Stimulated activated naive CD8-positive, alpha-beta T cell treated with anti-CD3 and anti-CD28 coated beads, Interleukin-15, Interleukin-2, amounts not matched to agents 100 U/mL and 50 U/mL, for 24 hours (primary cell): ENCODE measurements at regions not wholly inside any gene's neighbourhood (a gene's known extent, or its start where the extent isn't known, plus 50 kb on each side); places are given as distances from the start of the nearest gene placed in this dataset.

Source experiments
- ATAC-seq: fragments of 150-1000 bp; cut with Tn5 transposase; one replicate; pipeline ENCODE4 v1.10.0; 2021
- DNase-seq: peaks from one replicate; pipeline ENCODE4 v3.0.0; 2021

GRCh38 chr2:129767346-129768035 lies 212.0 kb upstream of the RAB6C start:
- ATAC-seq, result no peak

DNA sequence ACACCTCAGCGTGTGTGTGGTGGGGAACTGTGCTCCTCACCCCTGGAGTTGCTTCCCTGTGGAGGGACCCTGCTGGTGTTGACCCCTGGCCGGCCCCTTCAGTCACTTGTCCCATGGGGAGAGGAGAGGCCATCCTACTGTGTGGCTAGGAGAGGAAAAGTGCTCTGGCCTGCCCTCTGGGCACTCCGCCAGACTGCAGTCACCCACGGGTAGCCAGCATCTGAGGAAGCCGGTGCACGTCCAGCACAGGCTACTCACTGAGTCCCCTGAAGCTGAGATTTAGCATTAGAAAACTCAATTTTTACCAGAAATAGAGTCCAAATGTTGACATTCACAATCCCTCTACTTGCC lies 211.5 kb upstream of the RAB6C start:
- DNase-seq (no peak), ATAC-seq (no peak)

More at GRCh38 chr2:129767346-129768035, 212.0 kb upstream of the RAB6C start:
- DNase-seq, result no peak

DNA sequence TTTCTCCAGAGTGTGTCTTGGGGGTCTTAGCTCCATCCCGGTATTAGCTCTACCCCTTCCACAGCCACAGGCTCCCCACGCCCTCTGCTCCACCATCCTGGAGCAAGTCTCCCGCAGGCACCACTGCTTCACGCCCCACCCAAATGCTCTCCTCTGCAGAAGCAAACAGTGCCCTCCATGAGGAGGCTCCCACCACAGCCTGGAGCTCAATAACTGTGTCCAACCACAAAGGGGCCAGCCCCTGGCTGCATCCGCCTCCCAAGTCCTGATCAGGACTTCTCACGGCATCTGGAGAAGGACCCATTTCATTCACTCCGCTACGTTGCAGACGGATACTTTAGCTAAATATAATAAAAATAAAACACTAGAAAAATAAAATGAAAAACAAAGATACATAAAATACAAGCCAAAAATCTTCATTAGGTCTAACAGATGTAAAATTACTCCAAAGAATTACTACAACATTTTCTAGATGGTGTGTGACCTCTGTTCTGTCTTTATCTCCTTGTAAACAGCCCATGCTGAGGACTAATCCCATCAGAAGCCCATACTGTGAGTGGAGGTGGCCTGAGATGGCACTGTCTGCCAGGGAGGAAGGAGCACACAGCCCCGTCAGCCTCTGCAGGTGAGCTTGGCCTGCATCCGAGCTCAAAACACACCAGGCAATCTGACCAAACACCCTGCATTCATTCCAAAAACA lies 210.8 kb upstream of the RAB6C start:
- ATAC-seq (no peak), DNase-seq (no peak)

DNA sequence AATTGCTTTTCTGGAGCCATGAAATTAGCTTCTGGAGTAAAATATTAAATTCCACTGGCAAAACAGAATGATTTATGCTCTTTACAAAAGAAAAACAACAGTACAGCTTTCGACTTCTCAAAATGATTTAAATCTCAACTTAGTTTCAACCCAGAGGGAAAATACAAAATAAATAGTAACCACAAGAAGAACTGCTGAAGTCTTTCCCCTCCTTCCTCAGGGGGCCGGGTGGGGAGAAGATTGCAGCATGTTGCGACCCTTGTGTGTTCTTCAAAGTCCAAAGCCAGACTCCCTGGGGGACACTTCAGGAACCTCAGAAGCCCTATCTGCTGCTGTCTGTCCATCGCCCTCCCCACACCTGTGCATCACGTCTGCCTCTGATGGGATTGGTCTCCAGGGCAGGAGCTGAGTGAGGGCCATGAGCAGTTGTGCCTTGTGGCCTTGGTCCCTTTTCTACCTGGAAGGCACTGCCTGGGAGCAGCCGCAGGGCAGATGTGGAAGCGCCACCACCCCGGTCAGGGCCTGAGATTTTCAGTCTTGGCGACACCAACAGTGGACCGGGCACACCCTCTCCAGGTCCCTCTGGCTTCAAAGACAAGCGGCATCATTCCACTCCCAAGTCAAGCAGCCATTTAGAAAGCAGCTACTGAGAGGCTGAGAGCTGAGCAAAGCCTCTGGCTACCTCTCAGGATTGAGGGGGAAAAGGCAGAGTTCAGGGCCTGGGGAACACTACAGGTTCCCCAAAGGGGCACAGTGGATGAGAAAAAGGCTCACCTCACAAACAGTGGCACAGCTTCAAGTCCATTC lies 210.1 kb upstream of the RAB6C start:
- DNase-seq (no peak), ATAC-seq (no peak)

- ATAC-seq, result no peak
Measured at GRCh38 chr2:129771418-129772189, 207.9 kb upstream of the RAB6C start.

DNA sequence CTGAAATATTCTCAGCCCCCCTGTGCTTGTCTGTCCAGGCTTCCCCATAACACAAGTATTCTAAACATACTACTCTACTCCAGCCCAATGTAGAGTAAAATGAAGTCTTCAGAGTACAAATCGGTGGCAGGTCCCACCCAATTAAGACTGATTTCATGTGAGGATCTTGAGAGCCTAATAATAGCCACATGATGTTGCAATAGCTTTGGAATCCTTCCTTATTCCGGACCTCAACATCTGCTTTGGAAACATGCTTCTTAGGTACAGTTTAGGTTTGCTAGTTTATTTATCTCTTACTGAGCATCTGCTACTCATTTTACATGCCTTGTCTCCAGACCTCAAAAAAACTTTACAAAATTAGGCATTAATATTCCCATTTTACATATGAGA lies 207.3 kb upstream of the RAB6C start:
- DNase-seq (no peak), ATAC-seq (no peak)

More at GRCh38 chr2:129771418-129772189, 207.9 kb upstream of the RAB6C start:
- no peak for DNase-seq

- no peak for DNase-seq
- ATAC-seq, result no peak
Measured at GRCh38 chr2:129775952-129776653, 203.4 kb upstream of the RAB6C start.

DNA sequence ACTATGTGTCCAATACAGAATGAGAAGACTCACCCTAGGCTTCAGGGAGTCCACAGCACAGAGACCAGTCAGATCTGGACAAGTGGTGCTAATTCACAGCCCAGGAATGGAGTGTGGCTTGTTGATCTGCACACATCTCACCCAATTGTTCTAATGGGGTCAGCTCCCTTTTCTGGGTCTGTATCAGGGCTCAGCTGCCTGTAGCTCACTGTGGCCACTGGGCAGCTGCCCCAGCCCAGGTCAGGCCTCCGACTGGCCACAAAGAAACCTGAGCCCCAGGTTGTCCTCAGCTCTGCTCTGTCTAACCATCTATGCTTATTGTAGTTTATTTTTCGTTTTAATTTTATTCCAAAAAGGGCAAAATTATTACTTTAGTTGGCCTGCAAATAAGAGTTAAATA lies 202.3 kb upstream of the RAB6C start:
- DNase-seq (no peak), ATAC-seq (no peak)

DNA sequence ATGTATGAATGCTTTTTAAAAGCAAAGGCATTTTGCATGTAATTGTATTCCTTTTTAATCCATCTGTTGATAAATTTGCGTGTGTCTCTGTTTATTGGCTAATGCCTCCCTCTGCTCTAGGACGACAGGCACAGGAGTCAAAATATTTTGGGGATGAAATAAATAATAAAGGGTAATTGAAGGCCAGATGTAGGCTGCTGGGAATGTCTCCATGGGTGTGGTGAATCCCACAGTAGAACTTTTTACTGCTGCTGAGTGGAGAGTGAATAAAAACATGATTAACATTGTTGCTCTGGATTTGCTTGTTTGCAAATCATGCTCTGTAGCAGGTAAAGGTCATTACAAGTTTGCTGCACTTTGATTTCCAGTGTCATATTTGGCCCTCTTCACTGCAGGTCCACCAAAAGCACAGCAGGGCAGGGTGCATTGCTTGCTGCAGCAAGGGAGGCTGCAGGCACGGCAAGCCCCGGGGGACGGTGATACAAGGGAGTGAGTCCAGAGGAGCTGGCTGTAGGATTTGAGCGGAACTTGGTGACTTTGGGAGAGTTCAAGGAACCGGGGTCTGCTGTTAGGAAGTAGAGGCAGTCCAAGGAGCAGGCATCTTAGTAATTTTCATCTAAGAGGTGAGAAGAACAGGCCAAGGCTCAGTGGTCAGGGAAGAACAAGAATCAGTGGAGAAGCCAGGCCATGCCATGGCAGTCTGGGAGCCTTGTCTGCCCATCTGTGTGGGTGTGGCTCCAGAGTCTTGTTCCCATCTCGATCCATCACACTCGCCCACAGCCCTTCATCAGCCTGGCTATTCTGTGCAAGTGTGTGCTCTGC lies 201.5 kb upstream of the RAB6C start:
- DNase-seq (no peak), ATAC-seq (no peak)

DNA sequence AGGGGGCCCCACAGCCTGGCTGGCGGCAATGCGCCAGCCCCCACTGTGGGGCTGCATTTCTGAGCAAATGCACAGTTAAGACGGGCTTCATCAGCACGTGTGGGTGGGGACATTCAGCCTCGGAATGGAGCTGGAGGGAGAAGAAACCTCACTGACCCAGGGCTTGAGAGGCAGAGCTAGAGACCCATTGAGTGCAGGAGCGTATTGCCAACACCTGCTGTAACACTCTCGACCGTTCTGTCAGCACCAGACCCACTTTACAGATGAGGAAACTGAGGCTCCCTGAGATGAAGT lies 200.9 kb upstream of the RAB6C start:
- ATAC-seq, result no peak
- no peak for DNase-seq

DNA sequence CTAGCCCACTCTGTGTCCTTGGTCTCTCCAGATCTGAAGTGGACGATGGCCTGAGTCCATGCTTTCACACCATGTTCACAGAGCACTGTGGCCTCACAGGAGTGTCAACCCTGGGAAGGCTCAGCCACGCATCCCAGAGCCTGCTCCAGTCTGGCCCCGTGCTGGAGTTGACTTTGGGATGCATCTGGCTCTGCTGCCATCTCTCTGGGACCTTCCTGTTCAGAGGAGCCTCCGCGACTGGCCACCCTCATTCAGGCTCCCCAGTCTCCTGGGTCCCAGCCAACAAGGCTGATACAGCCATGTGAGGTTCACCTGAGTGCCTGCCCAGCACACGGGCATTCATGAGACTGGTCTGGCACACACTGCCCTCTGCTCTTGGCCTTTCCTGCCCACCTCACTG lies 199.7 kb upstream of the RAB6C start:
- ATAC-seq (no peak), DNase-seq (no peak)

DNA sequence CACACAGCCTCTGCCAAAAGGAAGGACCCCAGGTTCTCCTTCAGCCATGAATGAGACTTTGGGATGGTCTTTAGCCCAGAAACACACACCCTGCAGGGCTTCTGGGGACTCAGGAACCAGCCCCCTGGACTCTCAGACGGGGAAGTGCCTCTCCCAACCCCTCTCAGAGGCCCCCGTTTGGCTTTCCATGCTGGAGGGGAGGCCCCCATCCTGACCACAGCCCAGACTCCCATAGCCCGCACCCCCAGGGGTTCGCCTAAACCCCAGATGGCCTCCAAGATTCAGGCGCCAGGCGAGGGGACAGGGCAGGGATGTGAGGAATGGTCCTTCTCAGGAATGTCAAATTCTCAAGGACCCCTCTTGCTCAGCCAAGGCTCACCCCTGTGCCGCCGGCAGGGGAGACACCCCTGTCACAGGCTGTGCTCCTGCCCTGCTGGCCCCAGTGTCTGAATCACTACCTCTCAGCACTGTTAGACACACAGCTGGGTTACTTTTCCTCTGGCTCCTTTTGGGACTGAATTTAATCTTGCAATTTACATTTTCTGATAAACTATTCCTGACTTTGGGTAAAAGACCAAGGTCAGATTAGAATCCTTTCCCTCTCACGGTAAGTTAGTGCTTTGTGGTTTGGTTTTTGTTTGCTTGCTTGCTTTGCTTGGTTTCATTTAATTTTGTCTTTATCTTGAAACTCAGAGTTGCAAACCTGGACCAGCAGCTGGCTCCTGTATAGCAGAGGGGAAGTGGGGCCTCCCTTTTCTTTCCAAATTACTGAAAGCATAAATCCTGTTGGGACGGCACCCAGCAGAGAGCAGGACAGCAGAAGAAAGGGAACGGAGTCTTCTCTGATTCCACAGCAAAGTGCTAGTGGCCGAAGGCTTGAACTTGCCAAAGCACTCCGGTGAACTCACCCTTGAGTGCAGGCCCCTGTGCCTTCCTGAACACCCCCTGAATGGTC lies 198.9 kb upstream of the RAB6C start:
- DNase-seq (no peak), ATAC-seq (no peak)

DNA sequence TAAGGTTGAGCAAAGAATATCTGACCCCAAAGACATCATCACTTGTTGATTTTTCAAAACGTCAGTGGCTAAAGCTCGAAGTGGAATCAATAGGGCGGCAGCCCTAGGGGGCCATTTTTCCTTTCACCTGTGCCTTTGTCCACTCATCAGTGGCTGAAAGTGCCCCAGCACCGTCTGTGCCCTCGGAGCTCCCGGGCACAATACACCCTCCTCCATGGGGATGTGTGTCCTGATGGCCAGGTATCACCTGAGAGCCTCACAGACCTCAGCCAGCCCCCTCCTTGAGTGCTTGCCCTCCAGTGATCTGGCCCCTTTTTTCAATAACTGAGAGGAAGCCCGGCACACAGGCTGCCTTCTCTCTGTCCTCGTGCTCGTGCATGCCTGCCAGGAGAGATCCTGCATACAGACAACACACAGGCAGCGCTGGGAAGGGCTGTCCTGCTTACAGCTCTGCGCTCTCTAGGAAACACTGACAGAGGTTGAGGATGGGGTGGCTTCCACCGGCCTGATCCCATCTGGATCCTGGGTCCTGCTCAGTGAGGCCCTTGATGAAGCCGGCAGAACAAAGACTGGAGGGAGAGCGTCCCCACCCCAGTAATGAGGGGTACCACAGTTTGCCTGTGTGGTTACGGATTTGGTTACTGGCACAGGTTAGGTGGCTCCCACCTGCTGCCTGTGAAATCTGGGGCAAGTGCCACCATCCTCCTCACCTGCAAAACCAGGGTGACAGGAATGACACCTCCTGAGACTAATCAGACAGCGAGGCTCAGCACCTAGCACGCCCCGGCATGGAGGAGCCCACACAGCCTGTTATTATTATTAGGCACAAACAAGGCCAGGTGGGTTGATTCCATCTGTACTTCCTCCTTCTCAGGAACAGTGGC lies 197.5 kb upstream of the RAB6C start:
- DNase-seq (no peak), ATAC-seq (no peak)

DNA sequence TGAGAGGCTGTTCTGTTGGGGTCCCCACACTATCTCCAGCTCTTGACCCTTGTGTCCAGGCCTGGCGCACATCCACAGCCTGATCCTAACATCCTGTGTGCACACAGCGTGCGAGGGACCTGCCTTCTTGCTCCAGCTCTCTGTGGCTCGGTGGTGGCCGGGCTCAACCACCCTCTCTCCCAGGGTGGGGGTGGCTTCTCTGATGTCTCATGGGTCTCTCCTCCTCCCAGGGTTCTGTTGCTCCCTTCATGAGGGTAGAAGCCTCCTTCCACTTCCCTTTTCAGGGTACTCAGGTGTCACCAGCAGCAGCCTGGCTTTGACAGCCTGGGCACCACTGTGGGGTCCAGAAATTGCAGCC lies 196.9 kb upstream of the RAB6C start:
- no peak for DNase-seq
- no peak for ATAC-seq

DNA sequence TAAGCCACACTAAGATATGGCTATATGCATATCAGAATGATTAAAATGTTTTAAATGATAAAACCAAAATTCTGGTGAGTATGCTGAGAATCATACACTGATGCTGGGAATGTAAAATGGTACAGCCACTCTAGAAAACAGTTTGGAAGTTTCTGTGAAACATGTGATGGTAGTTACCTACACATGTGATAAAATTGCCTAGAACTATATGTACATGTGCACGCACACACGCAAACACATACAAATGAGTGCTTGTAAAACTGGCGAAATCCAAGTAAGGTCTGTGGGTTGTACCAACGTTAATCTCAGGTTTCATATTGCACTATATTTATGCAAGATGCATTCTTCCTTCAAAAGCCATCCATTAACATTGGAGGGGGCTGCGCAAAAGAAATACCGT lies 195.0 kb upstream of the RAB6C start:
- DNase-seq, result no peak
- no peak for ATAC-seq

DNA sequence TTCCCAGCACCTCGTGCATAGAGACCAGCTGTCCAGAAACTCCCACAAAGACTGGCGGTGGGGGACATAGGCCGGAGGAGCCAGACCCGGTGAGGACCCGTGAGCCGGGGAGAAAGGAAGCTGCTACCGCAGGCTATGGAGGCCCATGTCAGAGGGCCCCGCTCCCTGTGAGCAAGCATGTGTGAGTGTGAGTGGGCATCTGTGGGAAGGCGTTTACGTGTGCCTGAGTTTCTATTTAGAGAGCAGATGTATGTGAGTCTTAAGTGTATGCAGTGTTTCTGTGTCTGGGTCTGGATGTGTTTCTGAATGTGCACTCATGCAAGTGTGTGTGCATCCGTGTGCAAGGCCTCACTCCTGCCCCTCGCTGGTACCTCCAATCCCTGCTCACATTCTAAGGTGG lies 187.8 kb upstream of the RAB6C start:
- DNase-seq, result no peak

GRCh38 chr2:129793431-129793902 lies 186.0 kb upstream of the RAB6C start:
- ATAC-seq (no peak), DNase-seq (no peak)

More for the DNA sequence above, 187.8 kb upstream of the RAB6C start:
- ATAC-seq, result no peak

- ATAC-seq, result no peak
Measured at GRCh38 chr2:129794116-129794515, 185.3 kb upstream of the RAB6C start.

GRCh38 chr2:129794540-129794939 lies 184.9 kb upstream of the RAB6C start:
- DNase-seq (no peak), ATAC-seq (no peak)

More at GRCh38 chr2:129794116-129794515, 185.3 kb upstream of the RAB6C start:
- DNase-seq, result no peak
